Endothelial cell (in vitro differentiated cells): ENCODE measurements at regions not wholly inside any gene's neighbourhood (a gene's known extent, or its start where the extent isn't known, plus 50 kb on each side); places are given as distances from the start of the nearest gene placed in this dataset.

Source experiments
- DNase-seq: peaks from one replicate; pipeline ENCODE4 v3.0.0; 2021; ENCODE audit warnings: low spot score
- H3K27ac Mint-ChIP-seq: one replicate; pipeline ENCODE4 v1.8.0; 2021; ENCODE audit warnings: mixed read lengths, inconsistent platforms; ENCODE audit not compliant: unreplicated experiment
- H3K27me3 Mint-ChIP-seq: one replicate; pipeline ENCODE4 v1.8.0; 2021; ENCODE audit warnings: mild to moderate bottlenecking, moderate library complexity, mixed read lengths, inconsistent platforms; ENCODE audit not compliant: unreplicated experiment
- H3K36me3 Mint-ChIP-seq: one replicate; pipeline ENCODE4 v1.8.0; 2021; ENCODE audit warnings: mild to moderate bottlenecking, low read depth, mixed read lengths, inconsistent platforms; ENCODE audit not compliant: unreplicated experiment
- H3K4me1 Mint-ChIP-seq: one replicate; pipeline ENCODE4 v1.8.0; 2021; ENCODE audit warnings: mild to moderate bottlenecking, mixed read lengths, inconsistent platforms; ENCODE audit not compliant: unreplicated experiment
- H3K4me3 Mint-ChIP-seq: one replicate; pipeline ENCODE4 v1.8.0; 2021; ENCODE audit warnings: mild to moderate bottlenecking, mixed read lengths, inconsistent platforms; ENCODE audit not compliant: unreplicated experiment
- H3K9me3 Mint-ChIP-seq: one replicate; pipeline ENCODE4 v1.8.0; 2021; ENCODE audit warnings: mixed read lengths, inconsistent platforms; ENCODE audit not compliant: unreplicated experiment
- CTCF ChIP-seq: fragments of 200-600 bp; sonication (generic); IDR thresholded peaks from one replicate; pipeline ENCODE4 v1.5.0; 2021; ENCODE audit warnings: antibody characterized with exemption; ENCODE audit not compliant: unreplicated experiment

DNA sequence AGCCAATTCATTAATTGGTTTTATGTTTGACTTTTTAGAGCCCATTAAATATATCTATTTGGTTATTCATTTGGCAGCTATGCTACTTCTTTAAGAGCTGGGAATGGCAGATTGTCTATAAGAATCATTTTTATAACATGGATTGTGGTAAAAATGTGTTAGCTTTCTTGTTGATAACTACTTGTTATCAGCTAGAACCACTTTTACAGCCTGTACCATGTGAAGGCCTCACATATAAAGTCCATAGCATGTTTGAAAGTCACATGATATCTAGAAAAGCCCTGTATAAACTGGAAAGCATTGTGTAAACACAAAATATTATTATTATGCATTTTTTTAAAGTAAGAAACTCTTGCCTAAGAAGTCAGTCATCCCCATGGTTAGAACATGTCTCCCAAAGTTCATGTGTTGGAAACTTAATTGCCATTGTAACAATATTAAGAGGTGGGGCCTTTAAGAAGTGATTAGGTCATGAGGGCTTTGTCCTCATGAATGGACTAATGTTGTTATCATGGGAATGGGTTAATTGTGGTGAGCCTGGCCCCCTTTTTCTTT is 110.9 kb upstream of the BMP2K start:
- peaks cover 2% of the 10 kb centered on the region for H3K27me3 Mint-ChIP-seq
- DNase-seq, result no peak
- no peaks in the 10 kb centered on the region for H3K9me3 Mint-ChIP-seq
- no peak overlapping the region for H3K4me3 Mint-ChIP-seq
- peaks cover 66% of the 10 kb centered on the region for H3K4me1 Mint-ChIP-seq
- no peak for TF ChIP-seq CTCF
- H3K27ac Mint-ChIP-seq, result no peak overlapping the region
- peaks cover 4% of the 10 kb centered on the region for H3K36me3 Mint-ChIP-seq

DNA sequence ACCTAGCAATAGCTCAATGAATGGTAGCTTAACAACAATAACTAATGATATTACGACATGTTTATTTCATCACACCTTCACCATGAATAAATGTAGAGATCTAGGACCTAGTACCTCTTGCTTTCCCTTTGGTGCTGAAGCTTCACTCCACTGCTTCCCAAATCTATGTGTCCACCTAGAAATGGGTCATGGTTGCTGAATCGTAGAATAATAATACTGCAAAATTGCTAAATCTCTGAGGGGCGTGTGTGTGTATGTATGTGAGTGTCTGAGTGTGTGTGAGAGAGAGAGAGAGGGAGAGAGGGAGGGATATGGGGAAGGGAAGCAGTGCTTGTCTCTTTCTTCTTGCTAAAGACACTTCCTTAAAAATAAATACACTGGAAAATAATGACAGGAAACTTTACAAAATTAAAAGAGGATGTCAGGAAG is 109.3 kb upstream of the BMP2K start:
- Mint-ChIP-seq H3K27me3 (peaks cover 2% of the 10 kb centered on the region), H3K36me3 (peaks cover 4% of the 10 kb centered on the region), H3K9me3 (no peaks in the 10 kb centered on the region), H3K27ac (peak overlapping the region; percentile 81), H3K4me1 (peaks cover 63% of the 10 kb centered on the region), H3K4me3 (no peak overlapping the region)
- no peak for DNase-seq
- TF ChIP-seq CTCF, result no peak

GRCh38 chr4:78667325-78667724 is 108.8 kb upstream of the BMP2K start:
- no peak for TF ChIP-seq CTCF
- H3K27me3 Mint-ChIP-seq, result peaks cover 2% of the 10 kb centered on the region
- no peaks in the 10 kb centered on the region for H3K9me3 Mint-ChIP-seq
- no peak overlapping the region for H3K4me3 Mint-ChIP-seq
- H3K27ac Mint-ChIP-seq, result no peak overlapping the region
- H3K36me3 Mint-ChIP-seq, result peaks cover 4% of the 10 kb centered on the region
- DNase-seq, result no peak
- H3K4me1 Mint-ChIP-seq, result peaks cover 61% of the 10 kb centered on the region

DNA sequence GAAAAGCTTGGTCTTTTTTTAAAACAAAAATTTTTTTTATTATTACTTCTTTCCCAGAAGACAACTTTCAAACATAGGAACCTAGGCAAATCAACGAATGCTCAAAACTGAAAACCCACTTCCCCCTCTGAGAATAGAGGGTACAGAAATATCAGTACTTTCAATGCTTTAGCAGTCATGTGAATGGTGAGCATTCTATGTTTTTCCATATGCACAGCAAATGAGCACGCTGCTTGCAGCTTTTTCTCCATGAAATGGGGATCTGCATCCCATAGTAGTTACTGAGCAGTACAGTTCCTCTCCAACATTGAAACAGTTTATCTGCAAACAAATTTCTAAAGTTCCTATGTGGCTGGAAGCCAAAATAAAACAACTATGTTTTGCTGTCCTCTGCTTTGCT is 108.4 kb upstream of the BMP2K start:
- H3K27ac Mint-ChIP-seq, result no peak overlapping the region
- H3K9me3 Mint-ChIP-seq, result no peaks in the 10 kb centered on the region
- no peak for TF ChIP-seq CTCF
- no peak overlapping the region for H3K4me3 Mint-ChIP-seq
- no peak for DNase-seq
- H3K36me3 Mint-ChIP-seq, result peaks cover 4% of the 10 kb centered on the region
- H3K4me1 Mint-ChIP-seq, result peaks cover 61% of the 10 kb centered on the region
- peaks cover 2% of the 10 kb centered on the region for H3K27me3 Mint-ChIP-seq

- Mint-ChIP-seq H3K9me3 (no peaks in the 10 kb centered on the region), H3K4me3 (no peak overlapping the region), H3K4me1 (peaks cover 46% of the 10 kb centered on the region), H3K27me3 (peaks cover 2% of the 10 kb centered on the region), H3K36me3 (no peaks in the 10 kb centered on the region), H3K27ac (no peak overlapping the region)
- no peak for DNase-seq
- TF ChIP-seq CTCF, result peak; percentile 51
Observed at GRCh38 chr4:78669453-78669852, 106.7 kb upstream of the BMP2K start.
